Parathyroid adenoma (tissue), 2 donors: ENCODE measurements at regions not wholly inside any gene's neighbourhood (a gene's known extent, or its start where the extent isn't known, plus 50 kb on each side); places are given as distances from the start of the nearest gene placed in this dataset.

Experiments used
- H2AFZ ChIP-seq: fragments of 300-600 bp; sonication (generic); one replicate; pipeline ENCODE4 v1.7.0; 2017; ENCODE audit warnings: antibody characterized with exemption, mild to moderate bottlenecking
- H3K27ac ChIP-seq: fragments of 300-600 bp; sonication (generic); one replicate; pipeline ENCODE4 v1.7.0; 2017
- H3K27me3 ChIP-seq: fragments of 300-600 bp; sonication (generic); one replicate; pipeline ENCODE4 v1.7.0; 2017; ENCODE audit warnings: low read length; ENCODE audit not compliant: control insufficient read depth, insufficient read depth
- H3K36me3 ChIP-seq: fragments of 300-600 bp; sonication (generic); one replicate; pipeline ENCODE4 v1.7.0; 2017; ENCODE audit warnings: low read length; ENCODE audit not compliant: control insufficient read depth, insufficient read depth
- H3K4me1 ChIP-seq: fragments of 300-600 bp; sonication (generic); one replicate; pipeline ENCODE4 v1.7.0; 2017; ENCODE audit warnings: control low read depth
- H3K4me2 ChIP-seq: fragments of 300-600 bp; sonication (generic); one replicate; pipeline ENCODE4 v1.7.0; 2017; ENCODE audit warnings: low read length
- H3K4me3 ChIP-seq: fragments of 300-600 bp; sonication (generic); one replicate; pipeline ENCODE4 v1.7.0; 2017; ENCODE audit warnings: low read depth, low read length
- H3K79me2 ChIP-seq: fragments of 300-600 bp; sonication (generic); one replicate; pipeline ENCODE4 v1.7.0; 2017; ENCODE audit warnings: control low read depth
- H3K9ac ChIP-seq: fragments of 300-600 bp; sonication (generic); one replicate; pipeline ENCODE4 v1.7.0; 2017; ENCODE audit warnings: mild to moderate bottlenecking
- H3K9me3 ChIP-seq: fragments of 300-600 bp; sonication (generic); one replicate; pipeline ENCODE4 v1.7.0; 2017; ENCODE audit warnings: low read length; ENCODE audit not compliant: control insufficient read depth
- CTCF ChIP-seq: fragments of 300-600 bp; sonication (generic); IDR thresholded peaks from one replicate; pipeline ENCODE4 v1.7.0; 2017; ENCODE audit warnings: antibody characterized with exemption, mild to moderate bottlenecking
- donor health status: primary hyperparathyroidism.

GRCh38 chr20:42003380-42003779 lies 385.2 kb upstream of the CHD6 start:
- no peaks in the 10 kb centered on the region for H3K36me3 ChIP-seq

DNA sequence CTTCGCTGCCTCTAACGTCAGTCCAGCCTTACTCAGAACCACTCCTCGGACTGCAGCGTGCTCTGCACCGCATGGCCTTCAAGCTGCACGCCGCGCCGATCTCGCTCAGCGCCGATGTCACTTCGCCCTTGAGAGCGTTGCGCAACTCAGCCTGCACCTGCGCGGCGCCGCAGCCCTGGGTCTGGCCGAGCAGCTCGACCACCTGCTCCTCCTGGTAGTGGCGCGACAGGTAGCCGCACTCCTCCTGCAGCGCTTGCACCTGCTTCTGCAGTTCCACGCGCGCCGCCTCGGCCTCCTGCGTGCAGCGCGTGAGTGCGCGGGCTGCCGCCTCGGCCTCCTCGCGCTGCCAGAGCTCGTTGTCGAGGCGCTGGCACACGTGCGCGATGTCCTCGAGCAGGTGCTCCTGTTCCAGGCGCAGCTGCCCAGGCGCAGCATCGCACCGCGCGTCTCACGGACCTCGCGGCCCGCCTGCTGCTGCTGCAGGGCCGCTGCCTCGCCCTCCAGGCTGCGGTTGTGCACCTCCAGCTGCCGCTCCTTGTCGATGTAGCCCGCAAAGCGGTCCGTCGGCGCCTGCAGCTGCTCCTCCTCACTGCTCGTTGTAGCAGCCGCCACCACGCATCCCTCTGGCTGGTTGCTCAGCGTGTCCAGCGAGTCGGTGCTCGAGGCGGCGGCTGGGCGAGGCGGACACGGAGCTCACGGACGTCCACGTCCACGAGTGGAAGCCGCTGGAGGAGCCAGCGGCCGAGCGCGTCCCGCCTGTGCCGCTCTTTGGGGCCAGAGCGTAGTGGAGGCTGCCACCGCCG lies 380.6 kb upstream of the CHD6 start:
- Histone ChIP-seq H3K27ac (no peak overlapping the region), H3K9ac (no peak overlapping the region), H3K4me1 (no peaks in the 10 kb centered on the region), H2AFZ (no peak overlapping the region), H3K79me2 (no peaks in the 10 kb centered on the region), H3K36me3 (no peaks in the 10 kb centered on the region), H3K27me3 (no peaks in the 10 kb centered on the region), H3K4me3 (no peak overlapping the region), H3K4me2 (no peak overlapping the region), H3K9me3 (no peaks in the 10 kb centered on the region)
- no peak for TF ChIP-seq CTCF

More at GRCh38 chr20:42003380-42003779, 385.2 kb upstream of the CHD6 start:
- H3K4me2 ChIP-seq = no peak overlapping the region
- H3K27ac ChIP-seq = no peak overlapping the region
- no peak for TF ChIP-seq CTCF
- no peaks in the 10 kb centered on the region for H3K79me2 ChIP-seq
- no peak overlapping the region for H3K9ac ChIP-seq
- no peaks in the 10 kb centered on the region for H3K9me3 ChIP-seq
- H3K4me1 ChIP-seq = no peaks in the 10 kb centered on the region
- H2AFZ ChIP-seq = no peak overlapping the region
- no peak overlapping the region for H3K4me3 ChIP-seq
- no peaks in the 10 kb centered on the region for H3K27me3 ChIP-seq

- no peak overlapping the region for H3K27ac ChIP-seq
- H3K9ac ChIP-seq = no peak overlapping the region
- no peaks in the 10 kb centered on the region for H3K9me3 ChIP-seq
- H3K4me2 ChIP-seq = no peak overlapping the region
- H3K27me3 ChIP-seq = no peaks in the 10 kb centered on the region
- H2AFZ ChIP-seq = no peak overlapping the region
- no peaks in the 10 kb centered on the region for H3K36me3 ChIP-seq
- H3K4me3 ChIP-seq = no peak overlapping the region
- H3K4me1 ChIP-seq = no peaks in the 10 kb centered on the region
- no peaks in the 10 kb centered on the region for H3K79me2 ChIP-seq
- no peak for TF ChIP-seq CTCF
Observed at GRCh38 chr20:41996951-41997350, 378.8 kb upstream of the CHD6 start.

GRCh38 chr20:41992481-41992880 lies 374.3 kb upstream of the CHD6 start:
- H3K4me3 ChIP-seq = no peak overlapping the region
- no peaks in the 10 kb centered on the region for H3K79me2 ChIP-seq
- H3K27ac ChIP-seq = no peak overlapping the region
- H3K27me3 ChIP-seq = no peaks in the 10 kb centered on the region
- no peak overlapping the region for H2AFZ ChIP-seq
- no peaks in the 10 kb centered on the region for H3K36me3 ChIP-seq
- no peaks in the 10 kb centered on the region for H3K9me3 ChIP-seq
- H3K4me2 ChIP-seq = no peak overlapping the region
- no peak for TF ChIP-seq CTCF
- H3K9ac ChIP-seq = no peak overlapping the region
- H3K4me1 ChIP-seq = no peaks in the 10 kb centered on the region

DNA sequence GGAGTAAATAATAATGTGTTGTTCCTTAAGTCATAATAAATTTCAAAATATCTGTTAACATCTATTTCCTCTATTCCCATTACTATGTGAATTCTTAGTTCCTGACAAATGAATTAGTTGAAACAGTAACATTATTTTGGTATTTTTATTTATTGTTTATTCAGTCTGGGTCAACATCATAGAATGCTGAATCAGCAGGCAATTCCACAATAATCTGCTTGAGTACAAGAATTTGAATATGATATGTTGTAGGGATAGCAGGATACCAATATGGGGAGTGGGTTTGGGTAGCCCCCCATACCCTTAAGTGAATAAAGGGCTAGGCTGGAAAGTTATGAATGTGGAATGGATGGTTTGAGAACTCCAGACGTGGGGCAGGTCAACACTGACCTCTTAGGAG lies 373.2 kb upstream of the CHD6 start:
- Histone ChIP-seq H3K27ac (no peak overlapping the region), H3K4me1 (no peaks in the 10 kb centered on the region)

More for the DNA sequence above, 373.2 kb upstream of the CHD6 start:
- no peak for TF ChIP-seq CTCF
- Histone ChIP-seq H3K4me3 (no peak overlapping the region), H2AFZ (no peak overlapping the region), H3K9me3 (no peaks in the 10 kb centered on the region), H3K27me3 (no peaks in the 10 kb centered on the region), H3K79me2 (no peaks in the 10 kb centered on the region), H3K4me2 (no peak overlapping the region), H3K36me3 (no peaks in the 10 kb centered on the region), H3K9ac (no peak overlapping the region)
